ENCODE measurements at regions not wholly inside any gene's neighbourhood (a gene's known extent, or its start where the extent isn't known, plus 50 kb on each side); places are given as distances from the start of the nearest gene placed in this dataset.

GRCh38 chr5:89584339-89584956 lies 701.5 kb upstream of the MEF2C start:
- Histone ChIP-seq H3K27ac (ENCODE audit: insufficient read depth, low read length) (no peak overlapping the region), H3K4me3 (ENCODE audit: insufficient read depth, low read depth, low read length) (no peak overlapping the region), H4K5ac (ENCODE audit: low read depth, low read length) (no peak overlapping the region), H4K91ac (ENCODE audit: insufficient read depth, low read depth, low read length) (no peak overlapping the region), H3K79me1 (ENCODE audit: low read depth in 1 of 2, low read length in 2 of 2) (no peaks in the 10 kb centered on the region), H2BK20ac (ENCODE audit: low read depth, low read length) (no peak overlapping the region), H3K9me3 (ENCODE audit: control insufficient read depth, insufficient read depth, low read length) (0 out of 2 replicates have a peak, but pooled peaks cover 1% of the 10 kb centered on the region), H3K23ac (ENCODE audit: low read depth, low read length) (no peak overlapping the region), H3K36me3 (ENCODE audit: control insufficient read depth, insufficient read depth, low read length) (no peaks in the 10 kb centered on the region), H3K4ac (ENCODE audit: low read depth, low read length) (no peak overlapping the region), H3K9me1 (ENCODE audit: insufficient read depth, low read length) (no peaks in the 10 kb centered on the region), H3K14ac (replicated peaks; ENCODE audit: low read depth, low read length) (no peak overlapping the region), H3K18ac (ENCODE audit: low read depth, low read length) (no peak overlapping the region), H2BK5ac (ENCODE audit: low read depth, low read length, poor library complexity, severe bottlenecking) (no peak overlapping the region), H2AFZ (replicated peaks; ENCODE audit: low read length, poor library complexity) (no peak overlapping the region), H3K56ac (ENCODE audit: extremely low read depth, insufficient read depth, low read length) (no peak overlapping the region), H3K4me2 (ENCODE audit: low read depth, low read length) (no peak overlapping the region), H2AK9ac (replicated peaks; ENCODE audit: low read depth, low read length, poor library complexity) (no peak overlapping the region), H3K9ac (ENCODE audit: low read depth, low read length) (no peak overlapping the region), H2BK120ac (ENCODE audit: low read depth, low read length) (no peak overlapping the region), H2AK5ac (ENCODE audit: low read depth, low read length) (no peak overlapping the region), H3K4me1 (ENCODE audit: control insufficient read depth, insufficient read depth, low read length) (no peaks in the 10 kb centered on the region), H2BK15ac (ENCODE audit: low read depth, low read length) (no peak overlapping the region), H4K8ac (ENCODE audit: low read depth in 2 of 2, low read length in 2 of 2) (no peak overlapping the region), H3K27me3 (ENCODE audit: control insufficient read depth, insufficient read depth, low read length) (no peaks in the 10 kb centered on the region), H4K20me1 (ENCODE audit: insufficient read depth, low read length) (no peaks in the 10 kb centered on the region)
- CTCF ChIA-PET, result no interaction called here
- DNase-seq (peak; percentile 52), ATAC-seq (ENCODE audit: low read depth) (peak; percentile 60; the same call in 1 of the 2 replicates)
- no CpG with 5 or more reads among the region's 5 CpGs for WGBS, 2 experiments (ENCODE audit: extremely low coverage in 2 of 2, insufficient read length in 1 of 2)
- dilution Hi-C loops (cut with HindIII; ENCODE audit: low sequenced_read_pairs, unreplicated experiment), result no loop called here
- POLR2A ChIA-PET (ENCODE audit: unreplicated experiment), result no interaction called here
- no TSS peak for BruUV-seq (replicated peaks)
- TF ChIP-seq MAZ (IDR thresholded peaks at IDR 0.05; ENCODE audit: borderline replicate concordance, low read depth, low read length) (no peak), FOS (IDR thresholded peaks at IDR 0.05; ENCODE audit: low read depth, low read length) (0 out of 2 replicates have a peak, but pooled peaks have one; percentile 9), BHLHE40 (IDR thresholded peaks at IDR 0.05; ENCODE audit: low read depth, low read length) (no peak)
- intact Hi-C loops (cut with micrococcal nuclease), result no loop called here
- in situ Hi-C loops (cut with MboI; ENCODE audit: low sequenced_read_pairs), result no loop called here
